HG03460 (cell line): ENCODE measurements at regions not wholly inside any gene's neighbourhood (a gene's known extent, or its start where the extent isn't known, plus 50 kb on each side); places are given as distances from the start of the nearest gene placed in this dataset.

Experiments
- ATAC-seq: cut with Tn5 transposase; IDR thresholded peaks from one replicate; pipeline ENCODE4 v1.9.1; 2021; ENCODE audit not compliant: unreplicated experiment

DNA sequence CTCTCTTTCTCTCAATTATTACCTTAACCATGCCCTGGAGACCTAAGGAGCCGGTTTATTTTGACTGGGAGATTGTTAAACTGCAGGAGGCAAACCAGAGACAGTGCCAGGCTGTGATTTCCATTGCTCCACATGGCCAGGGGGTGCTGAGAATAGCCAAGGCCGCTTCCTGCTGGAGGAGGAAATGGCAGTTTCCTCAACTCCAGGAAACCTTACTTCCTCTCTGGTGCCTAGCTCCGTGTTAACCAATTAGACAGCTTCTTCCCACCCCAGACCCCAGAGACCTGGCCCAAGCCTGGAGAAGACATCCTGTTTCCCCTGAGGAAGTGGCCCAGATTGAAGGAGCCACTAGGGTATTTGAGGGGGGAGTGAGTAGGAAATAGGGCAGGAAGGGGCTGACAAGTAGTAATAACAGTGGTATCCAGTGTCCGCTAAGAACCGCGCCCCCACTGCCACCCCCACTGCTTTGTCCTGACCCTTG lies 161.2 kb downstream of the PLPP3 start:
- no peak for ATAC-seq

DNA sequence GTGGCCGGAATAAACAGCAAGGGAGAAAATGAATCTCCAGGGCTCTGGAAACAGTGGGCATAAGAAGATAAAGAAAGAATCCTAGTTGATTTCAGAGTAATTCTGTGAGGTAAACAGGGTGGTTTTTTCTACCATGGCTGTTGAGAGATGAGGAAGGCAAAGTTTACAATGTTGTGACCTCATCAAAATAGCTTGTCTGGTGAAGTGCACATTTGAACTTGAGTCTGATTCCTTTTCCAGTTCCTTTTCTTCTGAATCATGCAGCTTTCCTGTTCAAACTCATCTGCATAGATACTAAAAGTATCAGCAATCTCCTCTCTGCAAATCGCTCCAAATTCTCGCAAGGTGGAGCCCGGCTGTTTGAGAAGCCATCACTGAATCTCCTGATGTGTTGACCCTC lies 161.7 kb downstream of the PLPP3 start:
- no peak for ATAC-seq

DNA sequence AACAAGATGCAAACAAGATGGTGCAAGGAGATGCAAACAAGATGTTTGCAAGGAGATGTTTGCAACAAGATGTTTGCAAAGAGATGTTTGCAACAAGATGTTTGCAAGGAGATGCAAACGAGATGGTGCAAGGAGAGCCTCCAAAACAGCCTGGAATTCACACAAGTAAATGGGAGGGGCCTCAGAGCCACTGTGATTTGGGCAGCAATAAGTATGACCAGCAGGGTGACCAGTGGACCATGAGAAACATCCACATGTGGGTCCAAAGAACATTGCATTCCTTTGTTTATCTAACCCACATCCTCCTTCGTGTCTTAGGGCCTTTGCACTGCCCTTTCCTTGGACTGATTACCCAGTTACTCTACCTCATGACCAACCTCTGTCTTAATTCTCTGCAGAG lies 162.9 kb downstream of the PLPP3 start:
- ATAC-seq: no peak

DNA sequence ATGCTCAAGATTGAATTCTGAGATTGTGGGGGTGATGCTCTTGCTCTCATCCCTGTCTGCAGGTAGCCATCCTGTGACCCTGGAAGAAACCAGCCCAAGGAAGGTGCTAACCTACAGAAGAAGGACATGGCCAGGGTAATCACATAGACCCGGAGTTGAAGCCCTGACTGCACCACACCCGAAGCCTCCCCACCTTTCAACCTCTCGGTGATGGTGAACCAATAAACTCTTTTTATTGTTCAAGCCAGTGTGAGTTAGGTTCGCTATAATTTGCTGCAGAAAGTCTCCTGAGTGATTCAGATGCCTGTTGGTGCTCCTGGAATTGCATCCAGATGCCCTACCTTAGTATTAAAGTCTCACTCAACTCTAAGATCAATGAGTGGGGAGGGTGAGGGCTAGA lies 163.6 kb downstream of the PLPP3 start:
- no peak for ATAC-seq

DNA sequence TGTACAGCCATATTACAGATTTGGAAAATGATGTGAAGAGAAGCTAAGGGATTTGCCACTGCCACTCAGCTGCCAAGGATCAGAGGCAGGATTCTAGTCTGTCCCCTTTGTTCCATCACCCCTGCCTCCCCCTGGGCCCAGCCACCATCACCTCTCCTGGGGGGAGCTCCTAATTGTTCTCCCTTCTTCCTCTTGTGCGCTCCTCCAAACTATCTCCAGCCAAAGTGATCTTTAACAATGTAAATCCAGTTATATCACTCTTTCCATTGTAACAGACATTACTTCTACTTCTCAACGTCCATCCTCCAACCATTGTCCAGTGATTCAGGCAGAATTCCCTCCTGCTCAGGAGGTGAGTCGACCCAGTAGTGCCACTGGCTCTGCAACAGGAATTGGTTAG lies 164.1 kb downstream of the PLPP3 start:
- no peak for ATAC-seq

DNA sequence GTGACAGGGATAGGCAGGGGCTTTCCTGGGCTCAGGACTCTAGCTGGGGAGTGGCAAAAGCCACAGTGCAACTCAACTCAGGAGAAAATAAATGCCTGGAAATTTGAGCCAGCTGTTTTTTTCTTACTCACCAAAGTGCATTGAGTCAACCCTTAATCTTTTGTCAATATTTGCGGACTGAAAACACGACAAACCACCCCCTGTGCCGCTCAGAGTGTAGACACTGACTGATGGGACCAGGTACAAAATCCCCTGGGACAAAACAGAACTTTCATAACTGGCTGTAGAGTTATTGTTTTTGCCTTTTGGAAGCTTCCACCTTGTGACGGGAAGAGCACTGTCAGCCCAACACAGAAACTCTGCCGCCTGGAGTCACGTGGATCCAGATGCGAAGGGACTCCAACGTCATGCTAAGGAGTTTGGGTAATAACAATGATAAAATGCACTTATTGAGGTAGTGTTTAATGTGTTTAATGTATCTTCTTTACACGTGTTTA lies 164.6 kb downstream of the PLPP3 start:
- no peak for ATAC-seq

DNA sequence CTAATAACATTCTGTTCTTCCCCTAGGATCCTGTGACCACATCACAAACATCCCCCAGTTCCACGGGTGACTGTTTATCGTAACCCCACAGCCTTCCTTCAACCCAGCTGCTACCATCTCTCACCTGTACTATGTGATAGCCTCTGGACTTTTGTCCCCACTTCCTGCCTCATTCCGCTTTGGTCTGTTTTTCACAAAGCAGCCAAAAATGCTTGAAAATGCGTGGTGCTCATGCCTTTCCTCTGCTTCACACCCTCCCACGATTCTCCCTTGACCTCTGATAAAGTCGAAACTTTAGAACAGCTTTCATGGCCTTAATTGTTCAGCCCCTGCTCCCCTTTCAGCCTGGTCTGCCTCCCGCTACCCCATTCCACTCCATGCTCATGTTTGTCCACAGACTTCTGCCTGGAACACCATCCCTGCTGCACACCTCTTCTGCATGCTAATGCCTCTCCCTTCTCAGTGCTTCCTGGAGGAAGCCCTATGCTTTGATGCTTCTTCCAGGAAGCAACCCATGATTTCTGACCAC lies 165.6 kb downstream of the PLPP3 start:
- no peak for ATAC-seq

DNA sequence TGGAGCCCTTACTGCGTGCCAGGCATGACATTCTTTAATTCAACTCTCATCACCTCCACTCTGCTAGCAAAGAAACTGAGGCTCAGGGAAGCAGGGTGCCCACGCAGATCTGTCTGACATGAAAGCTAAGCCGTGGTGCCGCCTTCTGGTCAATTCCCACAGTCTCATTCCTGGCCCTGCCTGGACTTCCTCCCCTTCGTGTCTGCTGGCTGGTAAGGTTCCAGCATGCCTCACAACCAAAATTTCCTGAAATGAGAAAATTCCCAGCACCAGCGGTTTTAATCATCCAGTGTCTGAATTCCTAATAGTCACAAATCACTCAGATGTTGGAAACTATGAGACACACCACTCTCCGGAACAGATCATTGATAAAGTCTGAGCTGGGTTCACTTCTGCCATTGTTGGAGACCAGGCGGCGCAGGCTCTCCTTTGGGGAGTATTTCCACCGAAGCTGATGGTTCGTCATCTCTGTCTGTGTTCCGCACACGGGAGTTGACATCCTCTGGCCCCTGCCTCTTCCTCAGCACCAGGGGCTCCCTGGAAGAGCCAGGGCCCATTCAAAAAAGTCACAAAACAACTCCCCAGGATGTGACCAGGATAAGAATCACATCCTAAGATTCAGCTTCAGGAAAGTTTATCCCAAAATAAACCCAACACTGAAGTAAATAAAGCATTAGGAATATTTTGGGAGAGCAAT lies 167.7 kb downstream of the PLPP3 start:
- ATAC-seq: no peak

DNA sequence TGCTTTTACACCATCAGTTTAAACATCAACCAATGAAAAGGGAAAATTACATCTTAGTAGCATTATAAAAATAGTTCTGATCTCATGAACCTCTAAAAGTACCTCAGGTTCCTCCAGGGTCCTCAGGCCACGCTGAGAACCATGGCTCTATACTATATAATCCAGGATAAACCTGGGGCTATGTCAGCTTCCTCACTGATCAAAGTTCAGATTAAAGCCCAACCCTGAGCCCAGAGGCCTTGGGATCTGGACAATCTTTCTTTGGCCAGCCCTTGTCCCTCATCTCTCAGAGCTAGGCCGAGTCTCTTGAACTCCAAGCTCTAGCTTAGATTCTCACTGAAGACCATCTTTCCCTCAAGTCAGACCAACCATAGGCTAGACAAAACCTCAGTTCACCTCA lies 168.3 kb downstream of the PLPP3 start:
- ATAC-seq: no peak

DNA sequence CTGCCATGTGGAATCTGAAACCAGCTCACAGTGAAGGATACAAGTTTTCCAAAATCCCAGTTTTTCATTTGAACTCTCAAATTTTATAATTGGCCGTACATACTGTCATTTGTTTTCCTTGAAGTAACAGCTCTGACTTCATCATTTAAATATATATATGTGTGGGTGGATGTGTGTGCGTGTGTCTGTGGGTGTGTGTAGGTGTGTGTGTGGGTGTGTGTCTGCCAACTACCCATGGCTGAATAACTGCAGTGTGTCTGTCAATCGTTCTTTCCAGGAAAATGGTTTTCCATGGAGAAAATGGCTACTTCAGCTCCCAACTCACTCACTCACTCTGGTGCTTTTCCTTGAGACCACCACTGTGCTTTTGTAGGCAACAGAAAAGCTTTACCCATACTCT lies 169.0 kb downstream of the PLPP3 start:
- no peak for ATAC-seq

DNA sequence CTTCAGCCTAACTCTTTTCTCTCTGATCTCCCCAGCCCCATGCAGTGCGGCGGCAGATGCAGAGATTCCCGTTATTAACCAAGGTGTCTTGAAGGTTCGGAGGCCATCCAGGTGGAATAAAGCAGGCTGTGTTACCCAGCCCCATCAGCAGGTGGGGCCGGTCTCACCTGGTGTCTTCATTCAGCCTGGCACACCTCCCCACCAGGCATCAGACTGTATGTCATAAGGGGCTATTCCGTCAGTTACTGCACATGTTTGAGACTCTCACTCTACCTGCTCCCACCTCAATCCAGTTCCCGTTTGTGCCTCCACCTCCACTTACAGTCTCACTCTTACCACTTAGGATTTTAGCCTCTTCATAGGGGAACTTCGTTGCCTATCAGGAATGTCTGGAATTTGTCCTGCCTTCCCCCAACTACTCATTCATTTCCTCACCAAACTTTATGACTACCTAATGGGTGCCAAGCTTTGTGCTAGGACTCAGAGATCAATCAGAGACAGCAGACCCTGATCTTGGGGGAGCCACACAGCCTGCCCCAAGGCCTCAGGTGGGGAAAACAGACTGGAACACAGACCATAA lies 170.2 kb downstream of the PLPP3 start:
- ATAC-seq: no peak

DNA sequence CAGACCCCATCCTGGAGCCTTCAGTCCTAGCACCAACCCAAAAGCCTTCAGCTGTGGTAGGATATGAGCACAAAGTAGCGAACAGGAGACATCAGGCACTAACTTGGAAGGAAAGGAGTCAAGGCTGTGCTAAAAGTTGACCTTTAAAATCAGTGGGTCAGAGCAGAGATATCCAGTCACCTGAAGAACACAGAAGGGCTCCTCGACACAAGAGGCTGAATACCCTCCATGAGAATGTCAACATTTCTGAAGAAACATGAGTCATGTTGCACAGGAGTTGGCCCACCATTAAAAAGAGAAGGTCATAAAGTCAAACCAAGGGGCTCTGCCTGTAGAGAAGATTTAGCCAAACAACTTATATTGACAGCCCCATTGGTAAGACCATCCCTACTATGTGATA lies 172.5 kb downstream of the PLPP3 start:
- no peak for ATAC-seq

DNA sequence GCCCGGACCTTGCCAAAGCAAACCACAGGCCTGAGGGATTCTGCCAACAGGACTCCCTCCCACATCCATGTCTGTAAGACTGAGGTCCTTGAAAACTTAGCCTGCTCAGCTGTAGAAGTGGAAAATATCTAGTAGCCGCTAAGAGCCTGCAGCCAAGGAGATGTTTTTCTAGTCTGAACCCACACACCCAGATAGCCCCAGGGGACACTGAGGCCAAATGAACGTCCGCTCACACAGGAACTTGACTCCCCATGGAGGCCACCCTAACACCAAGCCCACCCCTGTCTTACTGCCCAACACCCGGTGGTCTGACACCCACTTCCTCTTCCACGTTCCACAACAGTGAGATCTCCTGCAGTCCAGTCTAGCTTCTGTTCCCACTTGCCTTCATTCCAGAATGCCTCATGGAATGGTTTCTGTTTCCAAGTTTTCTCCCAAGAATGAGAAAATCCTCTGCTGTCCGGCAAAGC lies 174.8 kb downstream of the PLPP3 start:
- ATAC-seq: no peak

DNA sequence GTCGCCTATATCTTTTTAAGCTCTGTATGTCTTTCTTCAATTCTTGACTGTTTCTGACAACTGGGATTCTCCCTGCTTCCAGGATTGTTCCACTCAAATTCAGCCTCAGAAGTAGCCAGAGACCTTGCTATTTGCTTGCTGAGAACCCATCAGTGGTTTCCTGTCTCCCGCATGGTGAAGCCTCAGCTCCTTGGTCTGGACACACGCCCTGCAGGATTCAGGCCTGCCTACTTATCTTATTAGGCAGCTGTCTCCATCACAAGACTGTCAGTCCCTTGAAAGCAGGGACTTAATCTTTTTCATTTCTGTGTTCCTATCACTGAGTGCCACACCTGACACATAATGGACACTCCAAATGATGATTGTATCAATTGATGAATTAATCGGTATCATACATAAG lies 175.3 kb downstream of the PLPP3 start:
- ATAC-seq: no peak

DNA sequence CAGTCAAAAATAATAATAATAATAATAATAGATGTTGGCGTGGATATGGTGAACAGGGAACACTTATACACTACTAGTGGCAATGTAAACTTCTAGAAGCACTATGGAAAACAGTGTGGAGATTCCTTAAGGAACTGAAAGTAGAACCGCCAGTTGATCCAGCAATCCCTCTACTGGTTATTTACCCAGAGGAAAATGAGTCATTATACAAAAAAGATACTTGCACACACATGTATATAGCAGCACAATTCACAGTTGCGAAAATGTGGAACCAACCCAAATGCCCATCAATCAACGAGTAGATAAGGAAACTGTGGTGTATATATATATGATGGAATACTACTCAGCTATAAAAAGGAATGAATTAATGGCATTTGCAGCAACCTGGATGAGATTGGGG lies 176.0 kb downstream of the PLPP3 start:
- no peak for ATAC-seq

DNA sequence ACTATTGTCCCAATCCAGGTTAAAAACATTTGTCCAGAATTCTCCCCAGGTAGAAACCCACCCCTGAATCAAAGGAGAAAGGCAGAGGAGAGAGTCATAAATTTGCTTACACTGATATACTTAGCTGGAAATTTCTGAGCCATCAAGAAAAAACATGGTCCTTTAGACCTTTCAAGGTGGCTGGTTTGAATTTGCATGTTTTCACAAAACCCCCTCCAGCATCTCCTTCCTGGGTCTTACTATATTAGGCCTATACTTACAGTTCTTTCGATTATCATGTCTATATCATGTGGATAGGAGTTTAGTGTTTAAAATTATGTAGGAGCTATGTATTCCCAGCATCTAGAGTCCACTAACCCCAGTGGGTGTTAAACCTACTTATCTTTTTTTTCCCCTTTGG lies 178.2 kb downstream of the PLPP3 start:
- no peak for ATAC-seq

DNA sequence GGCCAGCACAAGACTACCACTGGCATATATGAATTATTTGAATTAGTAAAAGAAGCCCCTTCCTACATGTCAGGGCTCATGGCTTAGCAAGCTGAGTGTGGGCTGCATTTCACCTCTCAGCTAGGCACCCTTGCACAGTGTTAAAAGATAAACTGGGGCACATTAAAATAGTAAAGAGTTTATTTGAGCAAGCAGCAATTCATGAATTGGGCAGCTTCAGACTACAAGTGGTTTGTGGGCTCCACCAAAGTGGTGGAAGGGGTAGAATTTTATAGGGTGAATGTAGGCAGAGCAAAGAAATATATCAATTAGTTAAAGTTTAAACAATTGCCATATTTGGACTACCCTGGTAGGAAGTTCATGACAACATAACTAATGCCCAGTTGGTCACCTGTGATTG lies 178.8 kb downstream of the PLPP3 start:
- no peak for ATAC-seq

DNA sequence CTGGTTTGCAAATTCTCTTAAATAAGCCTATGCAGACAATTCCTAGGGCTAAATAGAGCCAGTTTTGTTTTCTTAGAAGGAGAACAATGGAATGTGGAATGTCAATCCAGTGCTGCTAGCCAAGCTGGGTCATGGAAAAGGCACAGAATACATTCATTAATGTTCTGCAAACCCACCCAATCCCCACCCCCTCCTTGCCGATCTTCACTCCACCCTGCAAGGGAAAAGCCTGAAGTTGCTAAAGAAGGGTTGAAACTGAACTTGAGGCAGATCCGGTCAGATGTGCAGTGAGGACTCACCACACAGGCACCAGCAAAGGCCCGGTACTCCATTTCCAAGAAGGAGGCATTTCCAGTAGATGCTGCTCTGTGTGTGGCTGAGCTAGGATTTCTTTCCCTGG lies 179.6 kb downstream of the PLPP3 start:
- ATAC-seq: no peak

DNA sequence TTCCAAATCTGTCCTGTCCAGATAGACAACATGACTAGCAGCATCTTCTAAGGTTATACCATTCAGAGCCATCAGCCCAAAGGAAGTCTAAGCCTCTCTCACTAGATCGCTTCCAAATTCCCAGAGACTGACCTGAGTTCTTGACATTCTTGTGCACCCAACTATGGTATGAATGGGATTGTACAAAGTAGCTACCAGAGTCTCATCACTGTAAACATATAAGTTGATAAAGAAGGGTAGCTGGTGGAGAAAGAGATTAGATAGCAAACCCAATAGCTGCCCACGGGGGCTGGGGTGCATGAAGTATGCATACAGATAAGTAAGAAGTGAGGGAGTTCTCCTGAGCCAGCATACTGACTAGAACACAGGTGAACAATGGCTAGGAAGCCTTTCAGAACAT lies 180.0 kb downstream of the PLPP3 start:
- ATAC-seq: no peak

DNA sequence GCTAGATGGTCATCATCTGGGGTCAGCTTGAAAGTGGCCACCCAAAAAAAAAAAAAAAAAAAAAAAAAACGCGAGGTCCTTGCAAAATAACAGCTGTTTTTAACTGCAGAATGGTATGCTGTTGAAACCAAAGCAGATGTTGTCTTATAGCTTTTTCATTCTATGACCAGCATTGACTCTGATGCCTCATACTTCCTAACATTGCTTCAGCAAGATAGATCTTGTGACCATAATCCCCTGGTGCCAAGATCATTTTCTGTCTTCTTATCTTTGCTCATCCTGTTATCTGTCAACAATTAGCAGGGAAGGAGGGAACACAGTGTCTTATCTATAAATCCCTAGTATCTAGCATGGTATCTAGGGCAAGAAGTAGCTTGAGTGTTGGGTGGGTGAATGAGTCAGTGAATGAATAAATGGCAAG lies 181.5 kb downstream of the PLPP3 start:
- no peak for ATAC-seq

DNA sequence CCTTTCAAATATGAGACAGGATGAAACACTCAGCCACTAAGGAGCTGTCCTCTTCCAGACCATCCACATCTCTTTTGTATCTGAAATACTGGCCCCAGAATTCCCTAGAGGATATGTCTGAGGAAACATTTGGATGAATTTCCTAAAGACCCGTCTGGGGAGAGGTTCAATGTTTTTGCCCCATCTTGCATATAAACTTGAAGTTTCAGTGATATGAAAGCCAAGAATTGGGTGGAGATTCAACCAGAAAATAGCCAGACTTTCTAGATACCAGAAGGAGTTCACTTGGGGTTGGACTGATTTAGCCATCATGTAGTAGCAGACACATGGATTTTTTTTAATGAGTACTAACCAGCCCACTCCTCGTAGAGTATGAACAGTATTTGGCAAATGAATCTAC lies 182.0 kb downstream of the PLPP3 start:
- no peak for ATAC-seq

DNA sequence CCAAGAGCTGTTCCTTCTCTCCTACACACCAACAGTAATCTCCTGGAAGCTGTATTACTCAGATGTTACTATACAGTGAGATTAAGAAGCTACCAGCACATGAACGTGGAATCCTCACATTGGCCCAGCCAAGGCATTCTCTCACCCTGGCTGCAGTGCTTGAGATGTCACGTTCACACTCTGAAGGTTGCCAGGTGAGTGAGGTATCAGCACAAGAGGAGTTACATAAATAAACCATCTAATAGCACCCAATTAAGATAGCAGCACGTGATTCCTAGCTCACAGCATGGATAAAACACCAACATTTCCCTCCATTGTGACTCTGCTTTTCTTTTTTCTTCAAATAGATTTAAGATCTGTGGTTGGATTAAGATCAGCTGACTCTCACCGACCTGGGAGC lies 182.8 kb downstream of the PLPP3 start:
- ATAC-seq: no peak
